ENCODE measurements at regions not wholly inside any gene's neighbourhood (a gene's known extent, or its start where the extent isn't known, plus 50 kb on each side); places are given as distances from the start of the nearest gene placed in this dataset.

GRCh38 chr15:70226337-70226980 is 128.7 kb upstream of the TLE3 start:
- no TSS peak for BruUV-seq (replicated peaks)
- no peaks in the 10 kb centered on the region for H3K36me3 ChIP-seq (ENCODE audit: control insufficient read depth in 2 of 2, insufficient read depth in 2 of 2, low read length in 1 of 2)
- no peaks in the 10 kb centered on the region for H3K79me2 ChIP-seq (ENCODE audit: control insufficient read depth, insufficient read depth, low read length)
- no peak overlapping the region for H3K27ac ChIP-seq (ENCODE audit: control insufficient read depth, insufficient read depth)
- TF ChIP-seq HSF1 (IDR thresholded peaks at IDR 0.05; ENCODE audit: low read depth, low read length), result no peak
- no peak for TF ChIP-seq PAX8 (IDR thresholded peaks at IDR 0.05)
- no peak for TF ChIP-seq RELB (IDR thresholded peaks at IDR 0.05; ENCODE audit: low read depth)
- no peak for TF ChIP-seq NFXL1 (IDR thresholded peaks at IDR 0.05; ENCODE audit: borderline replicate concordance)
- no peak for TF ChIP-seq ZNF384 (IDR thresholded peaks at IDR 0.05; ENCODE audit: borderline replicate concordance, low read depth, low read length)
- TF ChIP-seq LARP7 (IDR thresholded peaks at IDR 0.05), result no peak
- no peak for TF ChIP-seq RAD51 (IDR thresholded peaks at IDR 0.05)
- TF ChIP-seq WRNIP1 (IDR thresholded peaks at IDR 0.05; ENCODE audit: borderline replicate concordance, low read depth, low read length), result no peak
- TF ChIP-seq IKZF1 (conservative IDR thresholded peaks at IDR 0.05), result no peak
- no peak for TF ChIP-seq IRF3 (IDR thresholded peaks at IDR 0.05)
- no peak for TF ChIP-seq NR2F1 (conservative IDR thresholded peaks at IDR 0.05)
- TF ChIP-seq SREBF1 (IDR thresholded peaks at IDR 0.05; ENCODE audit: low read length), result no peak
- TF ChIP-seq MAX (IDR thresholded peaks at IDR 0.05; ENCODE audit: low read depth, low read length), result no peak
- RAD21 ChIA-PET (ENCODE audit: unreplicated experiment), result no interaction called here
- ATAC-seq (no peak), FAIRE-seq (no peak), DNase-seq (ENCODE audit: low read depth, low spot score) (no peak)
- no peaks in the 10 kb centered on the region for H4K20me1 ChIP-seq (ENCODE audit: control insufficient read depth, insufficient read depth)
- H2AFZ ChIP-seq (ENCODE audit: control insufficient read depth, low read depth, low read length), result no peak overlapping the region
- WGBS (ENCODE audit: insufficient coverage, insufficient replicate concordance, low lambda C conversion rate, missing lambda C conversion rate), result 74% methylated on average over 12 of the region's 12 CpGs
- SMC1A ChIA-PET (ENCODE audit: uncharacterized antibody, unreplicated experiment), result no interaction called here
- H3K9ac ChIP-seq (ENCODE audit: control insufficient read depth, insufficient read depth, low read length), result no peak overlapping the region
- no peaks in the 10 kb centered on the region for H3K4me1 ChIP-seq (ENCODE audit: control insufficient read depth, insufficient read depth, low read length)
- no peak overlapping the region for H3K4me3 ChIP-seq
- intact Hi-C loops (cut with micrococcal nuclease; ENCODE audit: unreplicated experiment), result no loop called here
- in situ Hi-C loops (cut with MboI), result no loop called here
- no peak overlapping the region for H3K4me2 ChIP-seq (ENCODE audit: control insufficient read depth, insufficient read depth)
- POLR2A ChIA-PET, result no interaction called here
- CTCF ChIA-PET, result interaction anchor here (0.6 to 1.5 kb wide), 2 partner anchors 11 to 12 kb away, joined by 4 to 5 read pairs; no protein-coding TSS in a partner anchor
- H3K27me3 ChIP-seq (replicated peaks in 1 of 2; ENCODE audit: control insufficient read depth in 2 of 2, insufficient read depth in 2 of 2, low read length in 1 of 2), result peaks cover 2 to 3% of the 10 kb centered on the region in 2 experiments; a peak in 3 of 4 replicates
- H3K9me3 ChIP-seq (replicated peaks; ENCODE audit: control insufficient read depth, insufficient read depth, low read length), result no peaks in the 10 kb centered on the region; the same call in 2 of the 3 replicates
